DMS 273 (cell line): ENCODE measurements at regions not wholly inside any gene's neighbourhood (a gene's known extent, or its start where the extent isn't known, plus 50 kb on each side); places are given as distances from the start of the nearest gene placed in this dataset.
A peak's percentile ranks its signal among the peaks of the same experiment; 100 is the strongest.
"Not testable (repeated sequence)": the region's sequence is repeated elsewhere in the genome, so short reads cannot be mapped to it uniquely, and the experiment has no call there.

ENCODE experiments used
- DNase-seq: peaks from one replicate; lab custom pipeline; 2025; ENCODE audit not compliant: unreplicated experiment; lab: John Stamatoyannopoulos, UW

GRCh38 chr13:78540058-78540457, 63.3 kb downstream of the POU4F1 start:
- DNase-seq, result no peak

DNA sequence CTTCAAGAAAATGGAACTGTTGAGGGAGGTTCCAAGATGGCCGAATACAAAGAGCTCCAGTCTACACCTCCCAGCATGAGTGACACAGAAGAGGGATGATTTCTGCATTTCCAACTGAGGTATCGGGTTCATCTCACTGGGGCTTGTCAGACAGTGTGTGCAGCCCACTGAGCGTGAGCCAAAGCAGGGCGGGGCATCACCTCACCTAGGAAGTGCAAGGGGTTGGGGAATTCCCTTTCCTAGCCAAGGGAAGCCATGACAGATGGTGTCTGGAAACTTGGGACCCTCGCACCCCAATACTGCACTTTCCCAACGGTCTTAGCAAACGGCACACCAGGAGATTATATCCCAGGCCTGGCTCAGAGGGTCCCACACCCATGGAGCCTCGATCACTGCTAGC, 77.3 kb downstream of the POU4F1 start:
- DNase-seq, result not testable (repeated sequence)

GRCh38 chr13:78524936-78525335, 78.4 kb downstream of the POU4F1 start:
- no peak for DNase-seq

DNA sequence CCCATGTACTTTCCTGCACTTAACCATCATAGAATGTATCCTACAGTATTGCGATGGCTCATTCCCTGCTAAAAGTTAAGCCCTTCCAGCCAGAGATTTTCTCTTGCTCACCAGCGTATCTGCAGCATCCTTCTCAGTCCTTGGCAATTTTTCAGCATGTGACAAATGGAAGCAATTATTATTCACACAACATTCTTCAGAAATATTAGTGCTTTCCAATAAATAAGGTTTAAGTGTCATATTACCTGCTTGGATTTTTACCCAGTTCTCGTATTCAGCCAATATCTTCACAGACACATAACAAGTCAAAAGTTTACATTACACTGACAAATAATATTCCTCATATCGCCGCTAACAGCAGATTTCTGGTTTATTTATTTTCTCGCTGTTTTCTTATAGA, 82.3 kb downstream of the POU4F1 start:
- DNase-seq, result no peak

GRCh38 chr13:78520425-78520824, 82.9 kb downstream of the POU4F1 start:
- DNase-seq, result no peak

GRCh38 chr13:78518482-78518881, 84.9 kb downstream of the POU4F1 start:
- not testable (repeated sequence) for DNase-seq

GRCh38 chr13:78499802-78500201, 103.5 kb downstream of the POU4F1 start:
- DNase-seq, result peak; percentile 5

DNA sequence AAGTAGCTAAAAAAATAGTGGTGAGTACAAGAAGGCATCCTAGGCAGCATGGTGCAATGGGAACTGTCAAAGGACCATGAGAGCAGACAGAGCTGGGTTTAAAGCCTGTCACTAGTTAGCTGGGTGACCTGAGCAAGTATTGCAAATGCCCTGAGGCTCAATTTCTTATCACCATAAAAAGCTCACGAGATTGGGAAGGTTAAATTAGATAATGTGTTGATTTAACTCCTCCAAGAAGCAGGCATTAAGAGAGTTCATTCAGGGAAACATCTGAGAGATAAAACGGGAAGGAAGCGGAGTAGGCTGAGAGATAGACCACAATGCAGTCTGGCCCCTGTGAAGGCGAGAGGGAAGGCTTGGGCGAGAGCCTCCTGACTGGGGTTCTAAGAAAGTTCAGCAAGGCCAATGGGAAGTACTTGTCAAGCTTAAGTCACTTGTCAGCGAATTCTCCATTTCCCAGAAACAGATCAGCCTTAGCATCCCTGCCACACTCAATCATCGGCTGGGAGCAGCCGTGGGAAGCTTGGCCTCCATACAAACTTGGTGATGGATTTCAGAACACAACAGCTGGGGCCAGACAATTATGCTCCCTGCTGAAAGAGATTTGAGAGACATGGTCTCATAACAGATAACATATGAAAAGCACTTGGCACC, 105.5 kb downstream of the POU4F1 start:
- DNase-seq, result peak; percentile 23

DNA sequence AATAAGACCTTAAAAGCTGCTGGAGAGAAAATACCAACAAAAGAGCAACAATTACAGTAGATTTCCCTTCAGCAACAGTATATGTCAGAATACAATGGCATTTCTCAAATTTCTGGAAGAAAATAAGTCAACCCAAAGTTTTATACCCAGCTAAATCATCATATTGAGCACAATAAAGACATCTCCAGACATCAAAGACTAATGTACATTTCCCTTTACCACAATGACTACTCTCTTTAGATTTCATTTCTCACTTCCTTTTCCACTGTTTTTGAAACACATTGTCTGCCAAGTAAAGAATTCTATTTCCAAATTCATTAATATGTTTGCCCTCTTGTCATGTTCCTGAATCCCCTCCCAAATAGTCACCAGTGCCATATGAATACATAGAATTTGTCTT, 111.4 kb downstream of the POU4F1 start:
- no peak for DNase-seq

GRCh38 chr13:78490225-78490624, 113.1 kb downstream of the POU4F1 start:
- DNase-seq, result not testable (repeated sequence)

DNA sequence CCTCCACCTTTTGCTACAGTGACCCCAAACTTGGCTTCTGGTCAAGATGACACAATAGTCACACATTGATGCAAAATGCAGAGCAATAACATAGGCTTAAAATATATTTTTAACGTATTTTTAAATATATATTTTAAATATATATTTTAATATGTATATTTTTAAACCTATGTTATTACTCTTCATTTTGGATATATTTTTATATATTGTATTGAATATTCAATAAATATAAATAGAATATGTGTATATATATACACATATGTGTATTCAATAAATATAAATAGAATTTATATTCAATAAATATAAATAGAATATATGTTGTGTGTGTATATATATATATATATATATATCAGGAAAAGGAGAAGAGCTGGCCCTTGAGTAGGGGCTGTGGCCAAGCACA, 115.6 kb downstream of the POU4F1 start:
- DNase-seq, result no peak

GRCh38 chr13:78485803-78486202, 117.5 kb downstream of the POU4F1 start:
- no peak for DNase-seq

- no peak for DNase-seq
Measured at GRCh38 chr13:78478183-78478582, 125.2 kb downstream of the POU4F1 start.

DNA sequence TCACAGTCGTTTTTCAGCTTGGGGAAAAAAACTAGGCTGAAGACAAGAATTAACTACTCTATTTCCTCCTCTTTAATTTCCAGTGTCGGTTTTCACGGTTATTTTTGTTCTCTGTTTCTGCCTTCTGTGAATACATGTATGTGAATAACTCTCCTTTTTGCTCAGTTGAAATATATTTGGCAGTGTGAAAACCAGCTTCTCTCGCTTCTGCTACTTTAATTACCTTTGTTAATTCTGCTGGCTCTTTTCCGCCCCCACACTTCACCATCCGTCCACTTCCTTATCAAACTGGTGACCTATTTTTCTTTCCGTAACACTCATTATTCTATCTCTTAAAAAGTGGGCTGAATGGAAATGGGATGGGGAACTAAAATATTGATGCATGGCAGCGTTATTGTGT, 126.4 kb downstream of the POU4F1 start:
- no peak for DNase-seq

- DNase-seq, result no peak
Measured at GRCh38 chr13:78468621-78469020, 134.7 kb downstream of the POU4F1 start.

DNA sequence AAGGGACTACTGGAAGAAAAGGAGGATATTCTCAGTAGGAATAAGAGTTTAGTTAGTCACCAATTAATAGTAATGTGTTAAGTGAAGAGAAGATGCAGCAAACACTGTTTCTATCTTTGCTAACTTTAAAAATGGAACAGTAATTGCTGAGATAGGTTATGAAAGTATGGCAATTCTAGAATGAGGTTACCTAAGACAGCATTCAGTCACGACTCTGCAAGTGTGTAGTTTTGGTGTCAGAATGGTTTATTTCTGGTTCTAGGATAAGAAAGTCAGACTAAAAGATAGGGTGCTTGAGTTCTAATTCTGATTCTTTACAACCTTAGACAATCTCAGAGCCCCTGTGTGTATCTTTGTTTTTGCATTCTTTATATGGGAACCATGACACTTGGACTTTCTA, 138.1 kb downstream of the POU4F1 start:
- no peak for DNase-seq

DNA sequence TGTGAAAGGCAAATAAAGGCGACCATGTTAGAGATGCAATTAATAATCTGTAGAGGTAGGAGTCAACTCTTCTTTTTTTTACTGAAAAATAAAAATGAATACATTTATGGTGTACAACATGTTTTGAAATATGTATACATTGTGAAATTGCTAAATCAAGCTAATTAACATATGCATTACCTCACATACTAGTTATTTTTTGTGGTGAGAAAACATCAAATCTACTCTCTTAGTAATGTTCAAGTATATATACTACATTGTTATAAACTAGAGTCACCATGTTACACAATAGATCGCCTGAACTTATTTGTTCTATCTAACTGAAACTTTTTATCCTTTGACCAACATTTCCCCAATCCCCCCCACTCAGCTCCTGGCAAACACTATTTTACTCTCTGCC, 143.2 kb downstream of the POU4F1 start:
- no peak for DNase-seq

DNA sequence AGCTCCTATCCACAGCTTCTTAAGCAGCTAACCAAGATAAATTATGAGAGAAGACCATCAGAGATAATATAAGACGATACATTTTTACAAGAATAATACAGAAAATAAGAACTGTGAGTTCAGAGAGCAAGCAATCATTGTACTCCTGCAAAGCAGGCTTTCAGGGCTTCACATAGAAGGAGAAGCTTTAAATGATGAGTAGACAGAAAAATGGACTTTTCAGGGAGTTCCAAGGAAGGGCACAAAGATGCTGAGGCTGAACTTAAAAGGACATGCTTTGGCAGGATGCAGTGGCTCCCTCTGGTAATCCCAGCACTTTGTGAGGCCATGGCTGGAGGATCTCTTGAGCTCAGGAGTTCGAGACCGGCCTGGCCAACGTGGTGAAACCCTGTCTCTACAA, 159.5 kb downstream of the POU4F1 start:
- DNase-seq, result no peak

DNA sequence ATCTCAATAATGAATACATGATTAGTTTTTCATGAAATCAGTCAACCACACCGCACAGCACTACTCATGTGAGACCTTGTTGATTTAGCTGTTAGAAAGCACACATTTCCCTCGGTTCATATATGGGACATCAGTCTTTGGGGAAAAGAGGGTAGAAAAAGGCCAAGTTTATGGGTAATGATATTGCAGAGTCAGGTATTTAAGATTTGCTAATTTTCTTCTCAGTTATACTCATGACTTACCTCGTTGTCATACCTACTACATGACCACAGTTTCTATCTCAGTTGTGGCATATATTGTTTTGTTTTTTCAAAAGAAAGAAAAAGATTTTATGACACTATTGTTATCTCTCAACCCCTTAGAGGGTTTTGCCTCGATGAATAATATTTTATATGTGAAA, 165.6 kb downstream of the POU4F1 start:
- DNase-seq, result no peak

GRCh38 chr13:78436311-78436710, 167.0 kb downstream of the POU4F1 start:
- DNase-seq, result no peak

DNA sequence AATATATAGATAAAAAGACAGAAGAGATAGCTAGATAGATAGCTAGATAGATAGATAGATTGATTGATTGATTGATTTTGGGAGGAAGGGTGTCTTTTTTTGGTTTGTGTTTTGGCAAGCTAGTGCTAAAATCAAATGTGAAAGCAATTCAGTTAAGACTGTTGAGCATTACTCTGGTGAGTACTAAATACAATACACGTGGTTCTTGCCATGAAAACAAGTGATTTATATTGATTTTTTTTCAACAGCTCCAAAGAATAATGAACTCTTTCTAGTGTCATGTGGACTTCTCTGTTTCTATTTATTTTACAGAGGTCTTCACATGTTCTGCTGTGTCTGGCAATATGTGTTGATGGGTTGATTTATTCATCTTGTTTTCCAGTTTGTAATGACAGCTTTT, 172.0 kb downstream of the POU4F1 start:
- no peak for DNase-seq

DNA sequence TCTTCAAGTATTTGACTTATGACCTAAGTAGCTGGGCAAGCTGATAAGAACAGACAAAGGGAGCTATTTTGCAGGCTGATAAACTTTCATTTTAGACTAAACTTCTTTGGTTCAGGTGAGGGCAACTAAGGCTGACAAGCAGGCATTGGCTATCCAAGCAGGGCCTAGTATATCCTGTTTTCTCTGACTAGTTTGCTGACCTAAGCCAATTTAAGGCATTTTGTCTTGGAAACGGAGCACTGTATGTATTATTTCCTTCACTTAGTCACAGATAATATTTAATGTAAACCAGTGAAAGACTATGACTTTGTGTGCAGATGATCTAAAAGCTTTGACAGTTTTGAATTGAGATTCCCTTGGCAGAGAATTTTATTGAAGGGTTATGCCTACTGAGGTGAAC, 172.5 kb downstream of the POU4F1 start:
- no peak for DNase-seq

- DNase-seq, result no peak
Measured at GRCh38 chr13:78430166-78430791, 173.1 kb downstream of the POU4F1 start.
